SK-N-DZ (cell line): ENCODE measurements at regions not wholly inside any gene's neighbourhood (a gene's known extent, or its start where the extent isn't known, plus 50 kb on each side); places are given as distances from the start of the nearest gene placed in this dataset.
"Not testable (repeated sequence)": the region's sequence is repeated elsewhere in the genome, so short reads cannot be mapped to it uniquely, and the experiment has no call there.

ENCODE experiments used
- DNase-seq: peaks from one replicate; pipeline ENCODE4 v3.0.0-alpha.2; 2015; ENCODE audit warnings: low spot score

- DNase-seq: no peak
These were observed 147.6 kb upstream of the BARHL2 start for GRCh38 chr1:90864681-90865080.

- DNase-seq: no peak
These were observed 145.7 kb upstream of the BARHL2 start for GRCh38 chr1:90862782-90863181.

- not testable (repeated sequence) for DNase-seq
These were observed 144.3 kb upstream of the BARHL2 start for GRCh38 chr1:90861421-90861820.

- DNase-seq: no peak
These were observed 139.4 kb upstream of the BARHL2 start for GRCh38 chr1:90856463-90857007.

GRCh38 chr1:90854397-90854924 lies 137.4 kb upstream of the BARHL2 start:
- DNase-seq: no peak

GRCh38 chr1:90851711-90852050 lies 134.6 kb upstream of the BARHL2 start:
- DNase-seq: no peak

GRCh38 chr1:90850898-90851710 lies 134.0 kb upstream of the BARHL2 start:
- peak; percentile 74 for DNase-seq

GRCh38 chr1:90850181-90850897 lies 133.2 kb upstream of the BARHL2 start:
- peak; percentile 37 for DNase-seq

GRCh38 chr1:90841473-90841872 lies 124.4 kb upstream of the BARHL2 start:
- no peak for DNase-seq

GRCh38 chr1:90840352-90840751 lies 123.2 kb upstream of the BARHL2 start:
- no peak for DNase-seq

- DNase-seq: no peak
These were observed 122.2 kb upstream of the BARHL2 start for GRCh38 chr1:90839323-90839722.

GRCh38 chr1:90838720-90839119 lies 121.6 kb upstream of the BARHL2 start:
- no peak for DNase-seq

GRCh38 chr1:90837420-90837819 lies 120.3 kb upstream of the BARHL2 start:
- DNase-seq: no peak

- DNase-seq: no peak
These were observed 119.2 kb upstream of the BARHL2 start for GRCh38 chr1:90836345-90836679.

GRCh38 chr1:90835661-90836344 lies 118.7 kb upstream of the BARHL2 start:
- DNase-seq: no peak

- peak; percentile 45 for DNase-seq
These were observed 118.0 kb upstream of the BARHL2 start for GRCh38 chr1:90834886-90835660.

GRCh38 chr1:90834354-90834885 lies 117.3 kb upstream of the BARHL2 start:
- DNase-seq: no peak

GRCh38 chr1:90833466-90834110 lies 116.5 kb upstream of the BARHL2 start:
- no peak for DNase-seq

- no peak for DNase-seq
These were observed 114.8 kb upstream of the BARHL2 start for GRCh38 chr1:90831910-90832309.

GRCh38 chr1:90826834-90827233 lies 109.7 kb upstream of the BARHL2 start:
- no peak for DNase-seq

GRCh38 chr1:90826024-90826423 lies 108.9 kb upstream of the BARHL2 start:
- no peak for DNase-seq
